UCSD-AML1 (cell line): ENCODE measurements at regions not wholly inside any gene's neighbourhood (a gene's known extent, or its start where the extent isn't known, plus 50 kb on each side); places are given as distances from the start of the nearest gene placed in this dataset.
"Not testable (repeated sequence)": the region's sequence is repeated elsewhere in the genome, so short reads cannot be mapped to it uniquely, and the experiment has no call there.

Experiments used
- DNase-seq: peaks from one replicate; lab custom pipeline; 2025; ENCODE audit not compliant: unreplicated experiment; lab: John Stamatoyannopoulos, UW

DNA sequence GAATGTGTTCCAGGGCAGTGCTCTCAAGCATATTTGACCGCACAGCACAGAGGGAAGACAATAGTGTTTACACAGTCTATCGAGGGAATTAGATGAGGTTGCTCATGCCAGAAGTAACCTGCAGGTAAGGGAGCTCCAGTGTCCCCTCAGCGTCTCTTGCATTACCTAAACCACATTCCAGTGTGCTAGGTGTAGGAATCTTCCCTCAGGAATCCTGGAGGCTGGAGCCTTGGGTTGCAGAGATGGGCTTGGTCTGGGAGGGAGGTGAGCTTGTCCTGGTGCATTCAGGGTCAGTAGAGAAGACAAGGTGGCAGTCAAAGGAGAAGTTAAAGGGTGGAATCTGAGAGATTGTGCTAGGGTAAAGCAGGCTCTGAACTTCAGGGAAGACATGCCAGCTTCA is 56.3 kb downstream of the SOX14 start:
- no peak for DNase-seq

DNA sequence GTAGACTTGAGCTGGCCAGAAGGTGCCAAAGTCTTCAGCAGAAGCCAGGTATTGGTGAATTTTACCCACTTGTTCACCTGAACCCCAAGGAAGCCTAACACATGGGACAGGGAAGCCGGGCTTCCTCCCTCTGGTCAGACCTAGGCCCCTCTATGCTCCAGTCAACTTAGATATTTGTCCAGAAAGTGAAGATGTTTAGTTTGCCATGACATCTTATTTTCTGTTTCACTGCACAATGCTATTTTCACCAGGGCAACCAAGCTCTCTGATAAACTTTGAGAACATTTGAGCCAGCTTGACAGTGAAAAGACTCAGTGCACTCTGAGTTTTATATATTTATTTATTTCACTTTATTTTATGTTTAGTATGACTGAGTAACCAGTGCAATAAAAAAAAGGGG is 71.0 kb downstream of the SOX14 start:
- DNase-seq, result no peak

DNA sequence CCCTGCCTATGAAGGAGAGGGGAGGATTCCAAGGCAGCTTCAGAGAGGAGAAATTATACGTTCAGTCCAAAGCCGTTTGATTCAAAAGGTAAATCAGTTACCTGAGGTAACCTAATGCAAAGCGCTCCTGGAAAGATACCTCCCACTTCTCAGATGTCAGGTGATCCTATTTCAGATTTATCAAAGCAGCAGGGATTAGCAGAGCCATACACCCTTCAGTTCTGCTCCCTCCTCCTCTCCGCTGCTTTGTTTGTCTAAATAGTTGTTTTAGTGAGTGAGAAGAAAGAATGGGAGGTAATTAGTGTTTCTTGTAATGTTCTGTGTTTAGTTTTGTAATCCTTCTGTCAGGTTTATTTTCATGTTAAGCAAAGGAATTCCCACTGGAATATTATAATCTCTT is 81.1 kb downstream of the SOX14 start:
- no peak for DNase-seq

DNA sequence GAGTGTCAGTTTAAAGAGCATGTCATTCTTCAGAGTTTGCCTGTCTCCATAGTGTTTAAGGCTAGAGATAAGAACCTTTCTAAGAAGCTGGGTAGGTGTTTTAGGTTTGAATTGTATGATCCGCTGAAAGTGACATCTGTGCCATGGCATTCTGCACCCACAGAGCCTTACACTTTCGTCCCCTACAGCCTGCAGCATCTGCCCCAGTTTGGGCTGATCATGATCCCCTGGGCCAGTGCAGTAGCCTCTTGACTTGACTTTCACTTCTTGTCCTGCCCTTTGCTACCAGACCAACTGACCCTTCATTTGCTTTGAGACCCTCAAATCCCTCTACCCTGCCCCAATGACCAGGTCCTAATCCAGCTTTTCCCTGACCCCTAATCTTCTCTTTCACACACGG is 81.6 kb downstream of the SOX14 start:
- DNase-seq, result no peak

DNA sequence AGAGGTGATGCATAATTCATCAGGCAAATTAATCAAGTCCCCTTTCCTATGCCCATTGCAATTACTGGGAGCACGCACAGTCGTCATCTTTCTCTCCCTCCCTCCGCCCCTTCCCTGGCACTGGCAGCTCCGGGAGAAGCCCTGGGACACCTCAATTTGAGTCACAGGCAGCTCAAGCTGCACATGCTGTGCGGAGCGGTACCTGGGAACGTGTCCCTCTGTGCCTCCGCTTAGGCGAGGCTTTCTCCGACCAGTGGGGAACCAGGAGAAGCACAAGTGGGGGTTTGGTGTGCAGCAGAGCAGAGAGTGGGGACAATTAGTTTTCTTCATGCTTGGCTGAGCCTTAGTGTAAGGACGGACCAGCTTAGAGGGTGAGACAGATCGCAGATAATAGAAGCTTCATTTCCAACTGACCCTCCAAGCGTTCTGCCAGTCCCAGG is 88.3 kb downstream of the SOX14 start:
- no peak for DNase-seq

DNA sequence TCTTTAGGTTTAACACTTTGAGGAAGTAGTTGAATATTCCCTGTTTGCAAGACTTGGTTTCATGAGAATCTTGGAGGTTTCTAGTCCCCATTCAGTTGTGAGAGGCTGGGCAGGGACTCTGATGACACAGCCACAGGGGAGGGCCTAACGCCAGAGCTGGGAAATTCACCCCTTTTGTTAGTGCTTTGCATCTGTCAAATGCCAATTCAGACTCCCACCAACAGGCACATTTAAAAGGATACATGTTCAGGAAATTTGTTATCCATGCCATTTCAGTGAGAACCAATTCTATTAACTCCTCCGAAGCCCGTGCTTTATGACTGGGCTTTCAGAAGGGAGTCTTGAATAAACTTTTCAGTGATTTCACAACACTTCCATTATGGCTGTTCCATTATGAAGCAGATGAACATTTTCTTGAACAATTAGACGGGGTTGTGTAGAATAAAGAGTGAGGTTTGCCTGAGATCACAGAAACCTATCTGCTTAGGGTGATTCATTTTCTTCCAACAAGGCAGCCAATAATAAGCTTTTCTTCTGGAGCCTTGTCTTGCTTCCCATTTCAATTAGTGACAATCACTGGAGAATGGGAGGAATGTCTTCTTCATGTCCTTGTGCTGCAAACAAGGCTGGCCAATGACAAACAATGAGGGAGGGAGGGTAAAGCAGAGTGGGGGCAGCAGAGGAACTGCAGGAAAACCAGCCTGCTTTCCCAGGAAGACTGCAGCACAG is 90.6 kb downstream of the SOX14 start:
- no peak for DNase-seq

DNA sequence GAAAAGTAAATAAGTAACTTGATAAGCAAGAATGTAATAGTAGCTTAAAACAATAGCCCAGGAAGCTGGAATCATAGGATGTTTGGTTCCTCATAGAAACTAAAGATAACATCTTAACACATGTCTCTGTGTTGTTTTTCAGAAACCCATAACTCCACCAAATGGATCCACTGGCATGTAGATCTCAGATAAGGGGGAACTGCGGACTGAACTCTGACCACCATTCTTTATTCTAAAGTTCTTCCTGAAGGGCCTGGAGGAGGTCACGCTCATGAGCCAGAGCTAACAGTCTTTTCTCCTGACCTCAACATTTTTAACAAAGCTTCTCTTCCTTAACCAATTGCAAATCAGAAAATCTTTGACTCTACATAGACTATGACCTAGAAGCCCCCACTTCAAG is 101.9 kb downstream of the SOX14 start:
- DNase-seq, result no peak

DNA sequence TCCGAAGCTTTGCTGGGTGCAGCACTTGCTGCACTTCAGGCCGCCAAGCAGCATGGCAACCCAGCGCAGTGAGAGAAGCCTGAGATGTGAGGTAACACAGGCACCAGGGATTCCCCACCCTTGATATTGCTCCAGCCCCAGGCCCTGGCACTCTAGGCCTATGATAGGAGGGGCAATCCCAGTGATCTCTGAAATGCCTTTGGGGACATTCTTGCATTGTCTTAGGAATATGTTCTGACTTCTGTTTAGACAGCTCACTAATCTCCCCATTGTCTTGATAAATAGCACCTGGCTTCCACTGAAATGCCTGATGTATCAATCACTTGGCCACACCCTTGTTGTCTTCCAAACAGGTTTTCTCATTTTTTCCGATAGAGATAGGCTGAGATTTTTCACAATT is 102.8 kb downstream of the SOX14 start:
- no peak for DNase-seq

DNA sequence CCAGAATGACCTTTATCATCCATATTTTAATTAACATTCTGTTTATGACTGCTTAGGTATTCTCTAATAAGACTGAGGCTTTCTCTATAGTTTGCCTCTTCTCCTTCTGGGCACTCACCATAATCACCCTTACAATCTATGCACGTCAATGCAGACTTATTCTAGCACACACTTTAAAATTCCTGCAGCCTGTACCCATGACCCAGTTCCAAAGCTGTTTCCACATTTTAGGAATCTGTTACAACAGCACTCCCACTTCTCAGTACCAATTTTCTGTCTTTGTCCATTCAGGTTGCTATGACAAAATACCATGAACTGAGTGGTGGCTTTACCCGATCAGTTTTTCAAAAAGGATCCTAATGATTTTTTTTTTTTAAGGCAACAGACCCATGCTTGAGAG is 103.5 kb downstream of the SOX14 start:
- no peak for DNase-seq

DNA sequence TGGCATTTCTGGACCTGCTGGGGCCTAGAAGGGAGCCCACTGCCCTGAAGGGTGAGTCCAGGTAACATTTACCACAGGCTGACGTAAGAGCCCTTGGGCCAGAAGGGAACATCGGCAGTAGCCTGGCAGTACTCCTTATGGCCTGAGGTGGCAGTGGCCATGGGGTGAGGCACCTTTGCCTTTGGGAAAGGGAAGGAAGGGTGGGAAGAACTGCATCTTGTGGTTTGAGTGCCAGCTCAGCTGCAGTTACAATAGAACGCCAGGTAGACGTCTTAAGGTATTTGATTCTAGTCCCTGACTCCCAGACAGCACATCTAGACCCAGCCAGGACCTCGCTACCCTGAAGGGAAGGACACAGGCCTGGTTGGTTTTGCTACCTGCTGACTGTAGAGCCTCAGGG is 104.9 kb downstream of the SOX14 start:
- DNase-seq, result no peak

DNA sequence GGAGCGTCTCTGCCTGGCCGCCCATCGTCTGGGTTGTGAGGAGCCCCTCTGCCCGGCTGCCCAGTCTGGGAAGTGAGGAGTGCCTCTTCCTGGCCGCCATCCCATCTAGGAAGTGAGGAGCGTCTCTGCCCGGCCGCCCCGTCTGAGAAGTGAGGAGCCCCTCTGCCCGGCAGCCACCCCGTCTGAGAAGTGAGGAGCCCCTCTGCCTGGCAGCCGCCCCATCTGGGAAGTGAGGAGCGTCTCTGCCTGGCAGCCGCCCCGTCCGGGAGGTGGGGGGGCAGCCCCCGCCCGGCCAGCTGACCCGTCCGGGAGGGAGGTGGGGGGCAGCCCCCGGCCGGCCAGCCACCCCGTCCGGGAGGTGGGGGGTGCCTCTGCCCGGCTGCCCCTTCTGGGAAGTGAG is 108.5 kb downstream of the SOX14 start:
- DNase-seq, result not testable (repeated sequence)

DNA sequence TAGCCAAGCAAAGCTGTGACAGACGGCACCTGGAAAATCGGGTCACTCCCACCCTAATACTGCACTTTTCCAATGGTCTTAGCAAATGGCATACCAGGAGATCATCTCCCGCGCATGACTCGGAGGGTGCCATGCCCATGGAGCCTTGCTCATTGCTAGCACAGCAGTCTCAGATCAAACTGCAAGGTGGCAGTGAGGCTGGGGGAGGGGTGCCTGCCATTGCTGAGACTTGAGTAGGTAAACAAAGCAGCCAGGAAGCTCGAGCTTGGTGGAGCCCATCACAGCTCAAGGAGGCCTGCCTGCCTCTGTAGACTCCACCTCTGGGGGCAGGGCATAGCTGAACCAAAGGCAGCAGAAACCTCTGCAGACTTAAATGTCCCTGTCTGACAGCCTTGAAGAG is 113.1 kb upstream of the CLDN18 start:
- not testable (repeated sequence) for DNase-seq

DNA sequence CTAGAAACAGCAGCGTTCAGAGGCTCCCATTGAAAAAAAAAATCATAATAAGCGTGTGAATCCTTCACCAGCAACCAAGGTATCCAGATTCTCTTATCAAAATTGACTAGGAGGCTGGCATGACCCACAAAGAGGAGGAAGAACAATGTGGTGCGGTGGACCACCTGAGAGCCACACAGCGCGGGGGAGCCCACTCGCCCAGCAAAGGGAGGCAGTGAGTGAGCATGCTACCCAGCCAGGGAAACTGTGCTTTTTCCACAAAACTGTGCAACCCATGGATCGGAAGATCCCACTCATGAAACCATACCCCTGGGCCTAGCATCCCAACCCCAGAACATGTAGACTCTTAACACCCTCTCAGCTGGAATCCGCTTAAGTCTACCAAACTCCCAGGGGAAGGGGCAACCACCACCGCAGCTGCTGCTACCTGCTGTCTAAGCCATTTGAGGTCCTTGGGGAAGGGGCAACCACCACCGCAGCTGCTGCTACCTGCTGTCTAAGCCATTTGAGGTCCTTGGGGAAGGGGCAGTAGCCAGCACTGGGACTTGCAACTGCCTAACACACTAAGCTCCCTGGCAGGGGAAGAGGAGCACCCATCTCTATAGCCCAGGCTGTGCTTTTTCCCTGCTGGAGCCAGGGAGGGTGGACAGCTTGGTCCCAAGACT is 102.8 kb upstream of the CLDN18 start:
- no peak for DNase-seq

DNA sequence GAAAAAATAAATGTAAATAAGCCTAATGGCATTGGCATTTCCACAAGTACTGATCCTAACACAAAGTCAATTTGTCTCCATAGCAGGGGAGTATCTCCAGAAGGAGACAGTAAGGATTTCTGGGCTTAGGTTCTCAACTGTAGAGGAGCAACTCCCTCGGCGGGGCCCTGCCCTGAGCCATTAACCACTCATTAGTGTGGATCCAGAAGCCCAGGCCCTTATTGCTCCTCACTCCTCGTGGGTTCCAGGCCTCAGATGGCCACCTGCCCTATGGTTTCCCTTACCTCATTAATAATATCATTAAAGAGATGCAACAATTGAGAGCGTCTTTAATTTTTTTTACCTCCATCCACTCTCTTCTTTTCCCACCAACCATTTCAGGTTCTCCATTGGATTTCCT is 85.3 kb upstream of the CLDN18 start:
- no peak for DNase-seq

DNA sequence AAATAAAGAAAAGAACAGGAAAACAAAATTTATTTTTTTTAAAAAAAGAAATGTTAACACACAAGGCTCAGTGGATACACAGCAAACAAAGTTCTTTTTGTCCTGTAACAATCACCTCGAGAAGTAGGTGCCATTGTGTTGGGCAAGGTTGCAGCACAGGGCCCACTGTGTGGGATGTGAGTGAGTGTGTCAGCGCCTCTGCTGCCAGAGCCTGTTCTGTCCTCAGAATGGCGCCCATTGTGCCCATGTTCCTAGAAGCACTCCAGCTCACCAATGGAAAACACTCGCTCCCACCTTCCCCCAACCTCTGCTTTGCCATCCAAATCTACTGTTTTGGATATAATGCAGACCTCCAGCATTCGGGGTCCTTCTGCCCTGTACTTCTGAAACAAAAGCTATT is 84.9 kb upstream of the CLDN18 start:
- DNase-seq, result no peak

DNA sequence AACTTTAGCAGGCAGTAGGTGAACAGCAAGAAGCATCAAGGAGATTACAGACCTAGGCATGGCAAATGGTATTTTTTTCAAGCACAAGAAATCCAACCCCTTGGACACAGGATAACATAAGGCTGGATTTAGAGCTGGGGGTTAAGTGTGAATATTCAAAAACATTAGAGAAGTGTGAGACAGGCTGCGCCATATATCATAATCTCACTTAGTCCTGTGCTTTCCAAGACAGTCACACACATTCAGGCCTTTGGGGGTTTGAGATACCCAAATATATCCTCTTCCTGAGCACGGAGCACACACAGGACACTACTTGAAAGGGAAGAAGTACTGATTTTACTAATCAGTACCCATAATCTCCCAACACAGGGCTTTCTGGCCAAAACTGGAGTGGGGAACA is 83.0 kb upstream of the CLDN18 start:
- no peak for DNase-seq

DNA sequence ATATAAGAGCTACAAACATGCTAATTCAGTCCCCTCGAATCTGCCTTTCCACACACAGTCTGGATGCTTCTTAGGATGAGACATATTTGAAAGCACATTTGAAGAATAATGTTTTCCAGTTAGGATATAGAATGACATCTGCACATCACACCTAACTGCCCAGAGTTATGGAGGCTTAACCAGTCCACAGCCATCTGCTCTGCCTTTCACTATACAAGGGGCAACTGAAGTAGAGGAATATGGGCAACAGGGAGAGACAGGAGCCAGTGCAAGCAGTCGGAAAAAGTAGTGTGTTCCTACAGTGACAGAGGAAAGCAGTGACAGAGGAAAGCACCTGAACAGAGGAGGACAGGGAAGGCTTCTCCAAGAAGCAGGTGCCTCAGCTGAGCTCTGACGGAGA is 79.0 kb upstream of the CLDN18 start:
- no peak for DNase-seq

DNA sequence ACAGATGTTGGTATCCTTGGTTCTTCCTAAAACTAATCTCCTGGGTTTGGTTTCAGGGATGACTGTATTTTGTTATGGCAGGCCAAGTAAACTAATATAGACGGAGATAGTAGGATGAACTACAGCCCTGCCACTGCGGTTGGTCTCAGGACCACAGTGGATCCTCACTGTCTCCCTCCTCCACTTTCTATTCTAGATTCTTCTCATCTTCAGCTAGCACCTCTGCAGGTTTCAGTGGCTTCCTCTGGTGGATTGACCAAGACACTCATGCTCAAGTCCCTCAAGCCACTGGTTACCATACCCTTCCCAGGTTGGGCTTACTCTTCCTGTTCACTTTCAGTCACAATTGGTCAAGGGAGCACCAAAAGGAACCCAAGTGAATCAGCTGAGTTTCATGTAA is 71.1 kb upstream of the CLDN18 start:
- no peak for DNase-seq

DNA sequence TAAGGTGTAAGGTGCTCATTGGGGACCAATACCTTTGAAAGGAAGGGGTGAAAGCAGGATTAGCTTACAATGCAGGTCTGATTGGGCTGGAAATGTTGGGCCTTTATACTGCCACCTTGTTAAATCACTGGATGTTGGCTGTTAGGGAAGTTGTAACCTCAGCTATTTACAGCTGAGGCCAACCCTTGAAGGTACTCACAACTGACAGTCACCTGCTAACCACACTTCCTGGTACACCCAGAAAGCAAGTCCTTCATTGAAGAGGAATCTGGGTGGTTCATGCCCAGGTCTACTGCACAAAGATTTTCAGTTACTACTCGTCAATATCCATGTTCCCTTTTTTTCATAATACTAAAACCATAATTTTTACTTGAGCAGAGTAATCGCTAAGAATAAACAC is 65.4 kb upstream of the CLDN18 start:
- DNase-seq, result no peak

DNA sequence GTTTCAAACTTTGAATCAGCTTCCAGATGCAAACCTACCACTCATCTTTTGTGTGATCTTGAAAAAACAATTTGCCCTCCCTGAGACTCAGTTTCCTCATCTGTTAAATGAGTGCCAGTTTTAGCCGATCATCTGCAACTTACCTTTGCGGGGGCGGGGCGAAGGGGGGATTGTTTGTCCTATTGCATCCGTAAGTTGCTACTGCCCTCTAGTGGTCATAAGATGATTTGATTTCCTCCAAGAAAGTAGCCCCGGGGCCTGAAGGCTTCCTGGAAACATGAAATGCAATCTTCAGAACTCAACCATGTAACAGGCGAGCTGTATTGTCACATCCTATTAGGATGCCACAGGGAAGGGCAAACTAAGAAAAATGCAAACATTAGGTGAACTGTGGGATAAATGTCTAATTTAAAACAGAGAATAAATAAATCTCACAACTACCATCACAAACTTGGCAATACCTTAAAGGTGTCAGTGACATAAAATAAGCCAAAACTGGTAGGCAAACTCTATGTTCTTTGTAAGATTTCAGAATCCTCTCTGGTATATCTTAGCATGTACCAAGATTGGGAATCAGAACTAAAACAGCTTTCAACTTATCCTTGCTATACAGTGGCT is 63.5 kb upstream of the CLDN18 start:
- DNase-seq, result peak; percentile 19

DNA sequence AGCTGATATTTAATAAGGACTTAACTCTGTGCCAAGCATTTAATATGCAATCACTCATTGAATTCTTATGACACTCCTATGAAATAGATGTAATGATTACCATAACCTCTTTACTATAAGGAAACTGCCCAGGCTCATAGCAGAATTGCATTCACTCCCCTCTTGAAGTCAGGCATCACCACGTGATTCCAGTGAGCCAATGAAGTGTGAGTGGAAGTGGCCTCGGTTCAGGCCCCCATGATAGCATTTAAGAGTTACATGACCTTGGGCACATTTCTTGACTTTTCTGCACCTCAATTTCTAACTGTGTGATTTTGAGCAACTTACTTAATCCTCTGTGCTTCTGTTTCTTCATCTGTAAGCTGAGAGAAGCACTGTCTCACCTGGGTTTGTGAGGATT is 62.8 kb upstream of the CLDN18 start:
- no peak for DNase-seq

DNA sequence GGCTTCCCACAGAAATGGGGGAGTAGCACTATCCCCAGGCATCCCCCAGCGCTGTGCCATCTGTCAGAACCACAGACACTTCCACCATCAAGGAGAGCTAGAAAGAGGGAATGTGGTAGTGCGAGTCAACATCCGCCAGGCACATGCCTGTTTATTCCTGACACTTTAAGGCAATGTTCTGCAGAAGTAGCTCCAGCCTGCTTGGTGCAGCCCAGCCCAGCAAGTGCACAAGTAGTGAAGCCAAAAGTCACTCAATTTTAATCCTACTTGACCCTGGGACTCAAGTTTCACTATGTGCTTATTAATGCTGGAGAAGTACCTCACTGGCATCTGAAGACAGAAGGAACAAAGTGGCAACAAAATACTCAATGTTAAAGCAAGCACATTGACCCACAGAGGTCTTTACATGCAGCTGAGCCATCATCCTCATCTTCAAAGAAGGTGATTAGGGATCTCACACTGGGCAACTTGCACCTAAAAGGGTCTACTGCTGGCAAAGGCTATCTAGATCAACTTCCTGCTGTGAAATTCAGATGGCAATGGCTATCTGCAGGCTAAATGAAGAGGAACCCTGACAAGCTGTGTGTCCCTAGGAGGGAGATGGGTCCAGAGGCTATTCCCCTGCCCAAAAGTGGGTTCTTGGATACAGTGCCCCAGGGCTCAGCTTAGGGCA is 61.4 kb upstream of the CLDN18 start:
- DNase-seq, result no peak
